Prostate gland (tissue), 2 donors: ENCODE measurements at regions not wholly inside any gene's neighbourhood (a gene's known extent, or its start where the extent isn't known, plus 50 kb on each side); places are given as distances from the start of the nearest gene placed in this dataset.

Source experiments
- CTCF ChIP-seq, 4 experiments: fragments of 200-600 bp in 2 of 4; fragments of 450-650 bp in 2 of 4; sonication (generic) in 2 of 4; IDR thresholded peaks; 1 replicate in 3 of 4; 2 replicates in 1 of 4; pipeline ENCODE4 v1.5.1; 2016 to 2019; ENCODE audit warnings: antibody characterized with exemption in 4 of 4, mild to moderate bottlenecking in 2 of 4, moderate library complexity in 2 of 4
- POLR2A ChIP-seq: fragments of 450-650 bp; IDR thresholded peaks from one replicate; pipeline ENCODE4 v1.6.1; 2016; ENCODE audit warnings: antibody characterized with exemption, mild to moderate bottlenecking
- POLR2AphosphoS5 ChIP-seq: sonication (generic); formaldehyde crosslinking; IDR thresholded peaks from one replicate; pipeline ENCODE4 v1.6.1; 2017; ENCODE audit warnings: antibody characterized with exemption

GRCh38 chr11:96523656-96524055, 133.8 kb downstream of the JRKL start:
- no peak for TF ChIP-seq CTCF (IDR thresholded peaks at IDR 0.05)
- no peak for TF ChIP-seq POLR2AphosphoS5
- no peak for TF ChIP-seq POLR2A
